H9 (cell line): ENCODE measurements at regions not wholly inside any gene's neighbourhood (a gene's known extent, or its start where the extent isn't known, plus 50 kb on each side); places are given as distances from the start of the nearest gene placed in this dataset.

Source experiments
- DNase-seq: peaks from one replicate; pipeline ENCODE4 v3.0.0-alpha.2; 2017
- H2AFZ ChIP-seq: one replicate; pipeline ENCODE4 v1.6.1; 2013; ENCODE audit warnings: mild to moderate bottlenecking, low read length, control low read depth, moderate library complexity
- H2AK5ac ChIP-seq: 2 replicates; pipeline ENCODE4 v1.6.1; 2013; ENCODE audit warnings: low read length, control low read depth, mixed read lengths; ENCODE audit not compliant: insufficient read length
- H2BK120ac ChIP-seq: one replicate; pipeline ENCODE4 v1.6.1; 2013; ENCODE audit warnings: low read depth, mild to moderate bottlenecking, low read length, control low read depth, inconsistent platforms; ENCODE audit not compliant: poor library complexity, severe bottlenecking
- H2BK12ac ChIP-seq: 2 replicates; pipeline ENCODE4 v1.6.1; 2013; ENCODE audit warnings: low read length, control low read depth, mixed read lengths, low read depth; ENCODE audit not compliant: insufficient read length
- H2BK15ac ChIP-seq: 2 replicates; pipeline ENCODE4 v1.6.1; 2013; ENCODE audit warnings: low read depth, low read length, control low read depth
- H2BK20ac ChIP-seq: one replicate; pipeline ENCODE4 v1.6.1; 2013; ENCODE audit warnings: low read depth, mild to moderate bottlenecking, low read length, control low read depth, inconsistent platforms; ENCODE audit not compliant: poor library complexity, severe bottlenecking
- H2BK5ac ChIP-seq: 2 replicates; pipeline ENCODE4 v1.6.1; 2013; ENCODE audit warnings: low read length, control low read depth, mixed read lengths; ENCODE audit not compliant: insufficient read length
- H3K14ac ChIP-seq: 2 replicates; pipeline ENCODE4 v1.6.1; 2013; ENCODE audit warnings: low read length, control low read depth; ENCODE audit not compliant: insufficient read depth
- H3K18ac ChIP-seq: 2 replicates; pipeline ENCODE4 v1.6.1; 2013; ENCODE audit warnings: low read depth, mild to moderate bottlenecking, mixed read lengths, low read length, control low read depth; ENCODE audit not compliant: insufficient read length
- H3K23ac ChIP-seq: 2 replicates; pipeline ENCODE4 v1.6.1; 2013; ENCODE audit warnings: low read length, control low read depth, mixed read lengths, low read depth; ENCODE audit not compliant: insufficient read length
- H3K23me2 ChIP-seq: 2 replicates; pipeline ENCODE4 v1.6.1; 2013; ENCODE audit warnings: low read depth, mild to moderate bottlenecking, mixed read lengths, low read length, control low read depth; ENCODE audit not compliant: insufficient read length, poor library complexity, severe bottlenecking
- H3K27ac ChIP-seq: 2 replicates; pipeline ENCODE4 v1.5.1; 2013; ENCODE audit warnings: low read length, control low read depth, mixed read lengths, low read depth; ENCODE audit not compliant: insufficient read length
- H3K27me3 ChIP-seq: 2 replicates; pipeline ENCODE4 v1.6.1; 2013; ENCODE audit warnings: low read length, control low read depth, inconsistent platforms; ENCODE audit not compliant: insufficient read depth
- H3K4ac ChIP-seq: 2 replicates; pipeline ENCODE4 v1.6.1; 2013; ENCODE audit warnings: low read depth, mild to moderate bottlenecking, control low read depth, inconsistent platforms, low read length, moderate library complexity
- H3K4me1 ChIP-seq: 2 replicates; pipeline ENCODE4 v1.6.1; 2013; ENCODE audit warnings: low read length, control low read depth, inconsistent platforms; ENCODE audit not compliant: insufficient read depth
- H3K4me2 ChIP-seq: 2 replicates; pipeline ENCODE4 v1.6.1; 2013; ENCODE audit warnings: low read length, control low read depth, mixed read lengths; ENCODE audit not compliant: insufficient read length, insufficient read depth
- H3K56ac ChIP-seq: 2 replicates; pipeline ENCODE4 v1.6.1; 2013; ENCODE audit warnings: low read depth, mild to moderate bottlenecking, mixed read lengths, low read length, control low read depth; ENCODE audit not compliant: insufficient read length
- H3K79me1 ChIP-seq: 2 replicates; pipeline ENCODE4 v1.6.1; 2013; ENCODE audit warnings: low read depth, mild to moderate bottlenecking, moderate library complexity, low read length, control low read depth, inconsistent platforms; ENCODE audit not compliant: insufficient read depth, poor library complexity, severe bottlenecking
- H3K79me2 ChIP-seq: 2 replicates; pipeline ENCODE4 v1.6.1; 2013; ENCODE audit warnings: low read length, control low read depth, inconsistent platforms; ENCODE audit not compliant: insufficient read depth
- H3K9ac ChIP-seq: 2 replicates; pipeline ENCODE4 v1.6.1; 2013; ENCODE audit warnings: low read length, control low read depth, mixed read lengths; ENCODE audit not compliant: insufficient read length; ENCODE audit errors: extremely low read depth
- H3K9me3 ChIP-seq: one replicate; pipeline ENCODE4 v1.6.1; 2013; ENCODE audit warnings: low read depth, low read length, inconsistent platforms; ENCODE audit not compliant: control insufficient read depth
- H3T11ph ChIP-seq: one replicate; pipeline ENCODE4 v1.6.1; 2013; ENCODE audit warnings: mild to moderate bottlenecking, low read length, control low read depth, inconsistent platforms
- H4K20me1 ChIP-seq: one replicate; pipeline ENCODE4 v1.6.1; 2013; ENCODE audit not compliant: control insufficient read depth, insufficient read length, insufficient read depth
- H4K5ac ChIP-seq: 2 replicates; pipeline ENCODE4 v1.6.1; 2013; ENCODE audit warnings: low read depth, mild to moderate bottlenecking, mixed read lengths, low read length, control low read depth; ENCODE audit not compliant: insufficient read length
- H4K8ac ChIP-seq: replicated peaks from 2 replicates; pipeline ENCODE4 v1.6.1; 2013; ENCODE audit warnings: low read length, control low read depth, mixed read lengths, low read depth; ENCODE audit not compliant: insufficient read length
- H4K91ac ChIP-seq: 2 replicates; pipeline ENCODE4 v1.6.1; 2013; ENCODE audit warnings: low read depth, mild to moderate bottlenecking, moderate library complexity, mixed read lengths, low read length, control low read depth; ENCODE audit not compliant: insufficient read length
- H3K27ac Mint-ChIP-seq, 3 experiments: 2 replicates in 2 of 3; 3 replicates in 1 of 3; pipeline ENCODE4 v1.8.0; 2020 to 2021; ENCODE audit warnings: mixed read lengths in 3 of 3, mild to moderate bottlenecking in 1 of 3, moderate library complexity in 1 of 3
- H3K27me3 Mint-ChIP-seq: 2 replicates; pipeline ENCODE4 v1.8.0; 2021; ENCODE audit warnings: low read depth, mild to moderate bottlenecking, moderate library complexity, mixed read lengths
- H3K36me3 Mint-ChIP-seq, 3 experiments: 2 replicates in 2 of 3; 3 replicates in 1 of 3; pipeline ENCODE4 v1.8.0; 2020 to 2021; ENCODE audit warnings: low read depth in 3 of 3, mixed read lengths in 3 of 3; ENCODE audit not compliant: insufficient read depth in 1 of 3
- H3K4me1 Mint-ChIP-seq, 2 experiments: 2 replicates each; pipeline ENCODE4 v1.8.0; 2020; ENCODE audit warnings: mixed read lengths in 2 of 2
- H3K4me3 Mint-ChIP-seq, 2 experiments: 2 replicates in 1 of 2; 3 replicates in 1 of 2; pipeline ENCODE4 v1.8.0; 2020 to 2021; ENCODE audit warnings: mild to moderate bottlenecking in 2 of 2, mixed read lengths in 2 of 2, moderate library complexity in 1 of 2
- H3K9me3 Mint-ChIP-seq, 2 experiments: 2 replicates in 1 of 2; 3 replicates in 1 of 2; pipeline ENCODE4 v1.8.0; 2020; ENCODE audit warnings: mild to moderate bottlenecking in 2 of 2, mixed read lengths in 2 of 2, moderate library complexity in 1 of 2
- CTCF ChIP-seq: fragments of 200-600 bp; sonication (generic); conservative IDR thresholded peaks from 3 replicates; pipeline ENCODE4 v1.8.0; 2021; ENCODE audit warnings: antibody characterized with exemption, mild to moderate bottlenecking
- WGBS: extraction: QIAGEN DNeasy Blood & Tissue Kit; methylation state at CpG from one replicate; pipeline ENCODE4 v1.1.7; 2013; ENCODE audit warnings: missing lambda C conversion rate, low lambda C conversion rate, mixed read lengths; ENCODE audit not compliant: insufficient read length; ENCODE audit errors: extremely low coverage; 5-methylcytosine and 5-hydroxymethylcytosine counted together

GRCh38 chr5:124892185-124892848 is 145.9 kb upstream of the ZNF608 start:
- Histone ChIP-seq H3K23ac (no peak overlapping the region), H3K4ac (no peak overlapping the region), H2BK5ac (no peak overlapping the region), H4K5ac (no peak overlapping the region), H2BK12ac (no peak overlapping the region), H2AFZ (no peak overlapping the region), H4K91ac (no peak overlapping the region), H3K4me1 (peaks cover 9% of the 10 kb centered on the region; the same call in 1 of the 2 replicates), H3K23me2 (no peaks in the 10 kb centered on the region), H3T11ph (no peak overlapping the region), H3K79me2 (no peaks in the 10 kb centered on the region), H2BK120ac (no peak overlapping the region), H2BK15ac (peak overlapping the region; percentile 93; the same call in 1 of the 2 replicates), H4K8ac (no peak overlapping the region), H4K20me1 (no peaks in the 10 kb centered on the region), H3K79me1 (no peaks in the 10 kb centered on the region), H2BK20ac (no peak overlapping the region), H3K27me3 (no peaks in the 10 kb centered on the region), H2AK5ac (no peak overlapping the region), H3K56ac (no peak overlapping the region), H3K18ac (no peak overlapping the region), H3K27ac (no peak overlapping the region), H3K14ac (no peak overlapping the region), H3K9ac (no peak overlapping the region), H3K4me2 (no peak overlapping the region), H3K9me3 (no peaks in the 10 kb centered on the region)
- no peaks in the 10 kb centered on the region for H3K27me3 Mint-ChIP-seq
- TF ChIP-seq CTCF = no peak
- no CpG with 5 or more reads among the region's 48 CpGs for WGBS
- no peak for DNase-seq
- peaks cover 7 to 14% (median 14%) of the 10 kb centered on the region in 3 experiments for H3K36me3 Mint-ChIP-seq
- no peak overlapping the region for H3K27ac Mint-ChIP-seq
- peaks cover 34% of the 10 kb centered on the region in 2 experiments for H3K4me1 Mint-ChIP-seq
- peaks cover 4 to 10% of the 10 kb centered on the region in 2 experiments; a peak in 4 of 5 replicates for H3K9me3 Mint-ChIP-seq
- no peak overlapping the region for H3K4me3 Mint-ChIP-seq
